ENCODE measurements at regions not wholly inside any gene's neighbourhood (a gene's known extent, or its start where the extent isn't known, plus 50 kb on each side); places are given as distances from the start of the nearest gene placed in this dataset.
A peak's percentile ranks its signal among the peaks of the same experiment; 100 is the strongest.

- TF ChIP-seq, protein P1, sequence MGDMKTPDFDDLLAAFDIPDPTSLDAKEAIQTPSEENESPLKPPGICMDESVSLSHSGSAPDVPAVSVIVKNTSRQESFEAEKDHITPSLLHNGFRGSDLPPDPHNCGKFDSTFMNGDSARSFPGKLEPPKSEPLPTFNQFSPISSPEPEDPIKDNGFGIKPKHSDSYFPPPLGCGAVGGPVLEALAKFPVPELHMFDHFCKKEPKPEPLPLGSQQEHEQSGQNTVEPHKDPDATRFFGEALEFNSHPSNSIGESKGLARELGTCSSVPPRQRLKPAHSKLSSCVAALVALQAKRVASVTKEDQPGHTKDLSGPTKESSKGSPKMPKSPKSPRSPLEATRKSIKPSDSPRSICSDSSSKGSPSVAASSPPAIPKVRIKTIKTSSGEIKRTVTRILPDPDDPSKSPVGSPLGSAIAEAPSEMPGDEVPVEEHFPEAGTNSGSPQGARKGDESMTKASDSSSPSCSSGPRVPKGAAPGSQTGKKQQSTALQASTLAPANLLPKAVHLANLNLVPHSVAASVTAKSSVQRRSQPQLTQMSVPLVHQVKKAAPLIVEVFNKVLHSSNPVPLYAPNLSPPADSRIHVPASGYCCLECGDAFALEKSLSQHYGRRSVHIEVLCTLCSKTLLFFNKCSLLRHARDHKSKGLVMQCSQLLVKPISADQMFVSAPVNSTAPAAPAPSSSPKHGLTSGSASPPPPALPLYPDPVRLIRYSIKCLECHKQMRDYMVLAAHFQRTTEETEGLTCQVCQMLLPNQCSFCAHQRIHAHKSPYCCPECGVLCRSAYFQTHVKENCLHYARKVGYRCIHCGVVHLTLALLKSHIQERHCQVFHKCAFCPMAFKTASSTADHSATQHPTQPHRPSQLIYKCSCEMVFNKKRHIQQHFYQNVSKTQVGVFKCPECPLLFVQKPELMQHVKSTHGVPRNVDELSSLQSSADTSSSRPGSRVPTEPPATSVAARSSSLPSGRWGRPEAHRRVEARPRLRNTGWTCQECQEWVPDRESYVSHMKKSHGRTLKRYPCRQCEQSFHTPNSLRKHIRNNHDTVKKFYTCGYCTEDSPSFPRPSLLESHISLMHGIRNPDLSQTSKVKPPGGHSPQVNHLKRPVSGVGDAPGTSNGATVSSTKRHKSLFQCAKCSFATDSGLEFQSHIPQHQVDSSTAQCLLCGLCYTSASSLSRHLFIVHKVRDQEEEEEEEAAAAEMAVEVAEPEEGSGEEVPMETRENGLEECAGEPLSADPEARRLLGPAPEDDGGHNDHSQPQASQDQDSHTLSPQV (IDR thresholded peaks at IDR 0.05): peak; percentile 49; the same call in 1 of the 2 replicates
- TF ChIP-seq KLF5 (IDR thresholded peaks at IDR 0.05; ENCODE audit: partially characterized antibody) (peak; percentile 76), PML (IDR thresholded peaks at IDR 0.05; ENCODE audit: low read length) (no peak), SMAD5 (IDR thresholded peaks at IDR 0.05; ENCODE audit: low read depth) (peak; percentile 62; the same call in 1 of the 2 replicates), ELK1 (IDR thresholded peaks at IDR 0.05; ENCODE audit: low read depth, low read length) (no peak), CREB1 (IDR thresholded peaks at IDR 0.05; ENCODE audit: low read depth) (no peak), BCL11A (IDR thresholded peaks at IDR 0.05; ENCODE audit: low read depth, low read length) (peak; percentile 66), TBL1XR1 (IDR thresholded peaks at IDR 0.05; ENCODE audit: low read depth, low read length) (peak; percentile 82; the same call in 1 of the 2 replicates), ZSCAN29 (IDR thresholded peaks at IDR 0.05) (0 out of 2 replicates have a peak, but pooled peaks have one; percentile 54), POLR2AphosphoS5 (IDR thresholded peaks at IDR 0.05; ENCODE audit: low read length) (peak; percentile 61; the same call in 1 of the 2 replicates), NR2F1 (conservative IDR thresholded peaks at IDR 0.05) (peak; percentile 92), EP300 (IDR thresholded peaks at IDR 0.05; ENCODE audit: borderline replicate concordance in 1 of 2, control insufficient read depth in 1 of 2, low read depth in 2 of 2, low read length in 2 of 2) (peak; percentile 84 to 89), CHD2 (IDR thresholded peaks at IDR 0.05; ENCODE audit: borderline replicate concordance, low read depth, low read length) (peak; percentile 40; the same call in 1 of the 2 replicates), IRF5 (IDR thresholded peaks at IDR 0.05; ENCODE audit: borderline replicate concordance) (0 out of 2 replicates have a peak, but pooled peaks have one; percentile 38), BRCA1 (IDR thresholded peaks at IDR 0.05; ENCODE audit: low read depth, low read length) (no peak)
- TF ChIP-seq, protein P2, sequence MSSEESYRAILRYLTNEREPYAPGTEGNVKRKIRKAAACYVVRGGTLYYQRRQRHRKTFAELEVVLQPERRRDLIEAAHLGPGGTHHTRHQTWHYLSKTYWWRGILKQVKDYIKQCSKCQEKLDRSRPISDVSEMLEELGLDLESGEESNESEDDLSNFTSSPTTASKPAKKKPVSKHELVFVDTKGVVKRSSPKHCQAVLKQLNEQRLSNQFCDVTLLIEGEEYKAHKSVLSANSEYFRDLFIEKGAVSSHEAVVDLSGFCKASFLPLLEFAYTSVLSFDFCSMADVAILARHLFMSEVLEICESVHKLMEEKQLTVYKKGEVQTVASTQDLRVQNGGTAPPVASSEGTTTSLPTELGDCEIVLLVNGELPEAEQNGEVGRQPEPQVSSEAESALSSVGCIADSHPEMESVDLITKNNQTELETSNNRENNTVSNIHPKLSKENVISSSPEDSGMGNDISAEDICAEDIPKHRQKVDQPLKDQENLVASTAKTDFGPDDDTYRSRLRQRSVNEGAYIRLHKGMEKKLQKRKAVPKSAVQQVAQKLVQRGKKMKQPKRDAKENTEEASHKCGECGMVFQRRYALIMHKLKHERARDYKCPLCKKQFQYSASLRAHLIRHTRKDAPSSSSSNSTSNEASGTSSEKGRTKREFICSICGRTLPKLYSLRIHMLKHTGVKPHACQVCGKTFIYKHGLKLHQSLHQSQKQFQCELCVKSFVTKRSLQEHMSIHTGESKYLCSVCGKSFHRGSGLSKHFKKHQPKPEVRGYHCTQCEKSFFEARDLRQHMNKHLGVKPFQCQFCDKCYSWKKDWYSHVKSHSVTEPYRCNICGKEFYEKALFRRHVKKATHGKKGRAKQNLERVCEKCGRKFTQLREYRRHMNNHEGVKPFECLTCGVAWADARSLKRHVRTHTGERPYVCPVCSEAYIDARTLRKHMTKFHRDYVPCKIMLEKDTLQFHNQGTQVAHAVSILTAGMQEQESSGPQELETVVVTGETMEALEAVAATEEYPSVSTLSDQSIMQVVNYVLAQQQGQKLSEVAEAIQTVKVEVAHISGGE (CRISPR knock-in tag; IDR thresholded peaks at IDR 0.05): no peak
- TF ChIP-seq, protein P3, sequence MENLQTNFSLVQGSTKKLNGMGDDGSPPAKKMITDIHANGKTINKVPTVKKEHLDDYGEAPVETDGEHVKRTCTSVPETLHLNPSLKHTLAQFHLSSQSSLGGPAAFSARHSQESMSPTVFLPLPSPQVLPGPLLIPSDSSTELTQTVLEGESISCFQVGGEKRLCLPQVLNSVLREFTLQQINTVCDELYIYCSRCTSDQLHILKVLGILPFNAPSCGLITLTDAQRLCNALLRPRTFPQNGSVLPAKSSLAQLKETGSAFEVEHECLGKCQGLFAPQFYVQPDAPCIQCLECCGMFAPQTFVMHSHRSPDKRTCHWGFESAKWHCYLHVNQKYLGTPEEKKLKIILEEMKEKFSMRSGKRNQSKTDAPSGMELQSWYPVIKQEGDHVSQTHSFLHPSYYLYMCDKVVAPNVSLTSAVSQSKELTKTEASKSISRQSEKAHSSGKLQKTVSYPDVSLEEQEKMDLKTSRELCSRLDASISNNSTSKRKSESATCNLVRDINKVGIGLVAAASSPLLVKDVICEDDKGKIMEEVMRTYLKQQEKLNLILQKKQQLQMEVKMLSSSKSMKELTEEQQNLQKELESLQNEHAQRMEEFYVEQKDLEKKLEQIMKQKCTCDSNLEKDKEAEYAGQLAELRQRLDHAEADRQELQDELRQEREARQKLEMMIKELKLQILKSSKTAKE (IDR thresholded peaks at IDR 0.05; ENCODE audit: low read depth, poor library complexity, severe bottlenecking): peak; percentile 94
Measured at GRCh38 chr14:76958980-76959710, 69.4 kb downstream of the IRF2BPL start (continued).

All from GM12878 (cell line).